T-helper 1 cell treated with Interleukin-12 subunit alpha and Interleukin-12 subunit beta and Interleukin-4 antibody, amounts not matched to agents 30 μg/mL and 1 μg/mL, for 36 hours (primary cell): ENCODE measurements at regions not wholly inside any gene's neighbourhood (a gene's known extent, or its start where the extent isn't known, plus 50 kb on each side); places are given as distances from the start of the nearest gene placed in this dataset.
"Not testable (repeated sequence)": the region's sequence is repeated elsewhere in the genome, so short reads cannot be mapped to it uniquely, and the experiment has no call there.

ENCODE experiments used
- H3K27ac Mint-ChIP-seq: one replicate; pipeline ENCODE4 v1.8.0; 2021; ENCODE audit warnings: mild to moderate bottlenecking, mixed read lengths
- H3K27me3 Mint-ChIP-seq: one replicate; pipeline ENCODE4 v1.8.0; 2021; ENCODE audit warnings: low read depth, mixed read lengths
- H3K36me3 Mint-ChIP-seq: one replicate; pipeline ENCODE4 v1.8.0; 2021; ENCODE audit warnings: low read depth, mixed read lengths
- H3K4me1 Mint-ChIP-seq: one replicate; pipeline ENCODE4 v1.8.0; 2021; ENCODE audit warnings: low read depth, mixed read lengths
- H3K4me3 Mint-ChIP-seq: one replicate; pipeline ENCODE4 v1.8.0; 2021; ENCODE audit warnings: mild to moderate bottlenecking, moderate library complexity, mixed read lengths
- H3K9me3 Mint-ChIP-seq: one replicate; pipeline ENCODE4 v1.8.0; 2021; ENCODE audit warnings: mixed read lengths

- Mint-ChIP-seq H3K4me3 (no peak overlapping the region), H3K27ac (no peak overlapping the region), H3K4me1 (peaks cover 3% of the 10 kb centered on the region), H3K9me3 (no peaks in the 10 kb centered on the region), H3K27me3 (peaks cover 24% of the 10 kb centered on the region), H3K36me3 (no peaks in the 10 kb centered on the region)
Measured at GRCh38 chr15:57797110-57797509, 90.6 kb downstream of the POLR2M start.

- H3K27ac Mint-ChIP-seq: no peak overlapping the region
- H3K4me1 Mint-ChIP-seq: peaks cover 3% of the 10 kb centered on the region
- H3K9me3 Mint-ChIP-seq: no peaks in the 10 kb centered on the region
- no peak overlapping the region for H3K4me3 Mint-ChIP-seq
- H3K36me3 Mint-ChIP-seq: no peaks in the 10 kb centered on the region
- peaks cover 24% of the 10 kb centered on the region for H3K27me3 Mint-ChIP-seq
Measured at GRCh38 chr15:57797568-57798267, 91.2 kb downstream of the POLR2M start.

- Mint-ChIP-seq H3K27ac (no peak overlapping the region), H3K27me3 (peaks cover 15% of the 10 kb centered on the region), H3K4me1 (peaks cover 1% of the 10 kb centered on the region), H3K36me3 (no peaks in the 10 kb centered on the region), H3K9me3 (peaks cover 4% of the 10 kb centered on the region), H3K4me3 (no peak overlapping the region)
Measured at GRCh38 chr15:57806003-57806402, 99.5 kb downstream of the POLR2M start.

- not testable (repeated sequence) for H3K27ac Mint-ChIP-seq, H3K36me3 Mint-ChIP-seq, H3K4me1 Mint-ChIP-seq, H3K9me3 Mint-ChIP-seq, H3K4me3 Mint-ChIP-seq
- H3K27me3 Mint-ChIP-seq: peaks cover 31% of the 10 kb centered on the region
Measured at GRCh38 chr15:57809285-57809684, 102.8 kb downstream of the POLR2M start.

- Mint-ChIP-seq H3K4me3 (no peak overlapping the region), H3K27ac (no peak overlapping the region), H3K27me3 (peaks cover 30% of the 10 kb centered on the region), H3K9me3 (no peaks in the 10 kb centered on the region), H3K36me3 (peaks cover 3% of the 10 kb centered on the region), H3K4me1 (no peaks in the 10 kb centered on the region)
Measured at GRCh38 chr15:57816599-57816998, 110.1 kb downstream of the POLR2M start.

GRCh38 chr15:57819646-57820045, 113.1 kb downstream of the POLR2M start:
- Mint-ChIP-seq H3K4me1 (no peaks in the 10 kb centered on the region), H3K4me3 (no peak overlapping the region), H3K9me3 (no peaks in the 10 kb centered on the region), H3K27me3 (peaks cover 22% of the 10 kb centered on the region), H3K27ac (no peak overlapping the region), H3K36me3 (no peaks in the 10 kb centered on the region)

GRCh38 chr15:57820119-57820518, 113.6 kb downstream of the POLR2M start:
- H3K27me3 Mint-ChIP-seq: peaks cover 22% of the 10 kb centered on the region
- H3K9me3 Mint-ChIP-seq: no peaks in the 10 kb centered on the region

GRCh38 chr15:57821826-57822225, 115.3 kb downstream of the POLR2M start:
- H3K4me1 Mint-ChIP-seq: peaks cover under 1% of the 10 kb centered on the region
- peaks cover 22% of the 10 kb centered on the region for H3K27me3 Mint-ChIP-seq
- H3K36me3 Mint-ChIP-seq: no peaks in the 10 kb centered on the region
- no peak overlapping the region for H3K4me3 Mint-ChIP-seq
- H3K27ac Mint-ChIP-seq: no peak overlapping the region
- H3K9me3 Mint-ChIP-seq: no peaks in the 10 kb centered on the region

More at GRCh38 chr15:57820119-57820518, 113.6 kb downstream of the POLR2M start:
- Mint-ChIP-seq H3K4me3 (no peak overlapping the region), H3K27ac (no peak overlapping the region), H3K4me1 (no peaks in the 10 kb centered on the region), H3K36me3 (no peaks in the 10 kb centered on the region)

- no peaks in the 10 kb centered on the region for H3K36me3 Mint-ChIP-seq
- H3K27me3 Mint-ChIP-seq: peaks cover 15% of the 10 kb centered on the region
- peaks cover 6% of the 10 kb centered on the region for H3K4me1 Mint-ChIP-seq
- no peaks in the 10 kb centered on the region for H3K9me3 Mint-ChIP-seq
- H3K27ac Mint-ChIP-seq: no peak overlapping the region
- H3K4me3 Mint-ChIP-seq: no peak overlapping the region
Measured at GRCh38 chr15:57823325-57823882, 116.9 kb downstream of the POLR2M start.

GRCh38 chr15:57824186-57824585, 117.7 kb downstream of the POLR2M start:
- Mint-ChIP-seq H3K36me3 (no peaks in the 10 kb centered on the region), H3K4me1 (peaks cover 6% of the 10 kb centered on the region), H3K4me3 (no peak overlapping the region), H3K9me3 (no peaks in the 10 kb centered on the region), H3K27me3 (peaks cover 15% of the 10 kb centered on the region), H3K27ac (no peak overlapping the region)

GRCh38 chr15:57827021-57827420, 120.5 kb downstream of the POLR2M start:
- Mint-ChIP-seq H3K27ac (no peak overlapping the region), H3K4me1 (peaks cover 9% of the 10 kb centered on the region), H3K4me3 (no peak overlapping the region), H3K36me3 (no peaks in the 10 kb centered on the region), H3K9me3 (no peaks in the 10 kb centered on the region), H3K27me3 (peaks cover 15% of the 10 kb centered on the region)

- Mint-ChIP-seq H3K27ac (no peak overlapping the region), H3K36me3 (no peaks in the 10 kb centered on the region), H3K27me3 (peaks cover 16% of the 10 kb centered on the region), H3K4me3 (no peak overlapping the region), H3K4me1 (peaks cover 9% of the 10 kb centered on the region), H3K9me3 (no peaks in the 10 kb centered on the region)
Measured at GRCh38 chr15:57827971-57828370, 121.5 kb downstream of the POLR2M start.

GRCh38 chr15:57832183-57832582, 125.7 kb downstream of the POLR2M start:
- H3K4me3 Mint-ChIP-seq: no peak overlapping the region
- no peak overlapping the region for H3K27ac Mint-ChIP-seq
- peaks cover 13% of the 10 kb centered on the region for H3K9me3 Mint-ChIP-seq
- H3K36me3 Mint-ChIP-seq: no peaks in the 10 kb centered on the region
- peaks cover 45% of the 10 kb centered on the region for H3K27me3 Mint-ChIP-seq
- H3K4me1 Mint-ChIP-seq: peaks cover 5% of the 10 kb centered on the region

- Mint-ChIP-seq H3K9me3 (peaks cover 13% of the 10 kb centered on the region), H3K36me3 (no peaks in the 10 kb centered on the region), H3K4me3 (no peak overlapping the region), H3K4me1 (no peaks in the 10 kb centered on the region), H3K27ac (no peak overlapping the region), H3K27me3 (peaks cover 49% of the 10 kb centered on the region)
Measured at GRCh38 chr15:57835119-57835518, 128.6 kb downstream of the POLR2M start.

- Mint-ChIP-seq H3K27me3 (peaks cover 36% of the 10 kb centered on the region), H3K4me1 (peaks cover 1% of the 10 kb centered on the region), H3K4me3 (no peak overlapping the region), H3K27ac (no peak overlapping the region), H3K36me3 (no peaks in the 10 kb centered on the region), H3K9me3 (no peaks in the 10 kb centered on the region)
Measured at GRCh38 chr15:57849317-57849716, 142.8 kb downstream of the POLR2M start.
